Suprapubic skin (tissue), 4 donors: ENCODE measurements at regions not wholly inside any gene's neighbourhood (a gene's known extent, or its start where the extent isn't known, plus 50 kb on each side); places are given as distances from the start of the nearest gene placed in this dataset.

Experiments used
- DNase-seq, 2 donors: peaks; one replicate each; pipeline ENCODE4 v3.0.0-alpha.2; 2019; ENCODE audit warnings: low spot score in 2 of 2
- H3K27ac ChIP-seq: fragments of 200-600 bp; sonication (generic); one replicate; pipeline ENCODE4 v1.5.1; 2019
- H3K27me3 ChIP-seq: fragments of 200-600 bp; sonication (generic); one replicate; pipeline ENCODE4 v1.5.1; 2019
- H3K36me3 ChIP-seq: fragments of 200-600 bp; sonication (generic); one replicate; pipeline ENCODE4 v1.5.1; 2019
- H3K4me1 ChIP-seq: fragments of 200-600 bp; sonication (generic); one replicate; pipeline ENCODE4 v1.5.1; 2019
- H3K4me3 ChIP-seq: fragments of 200-600 bp; sonication (generic); one replicate; pipeline ENCODE4 v1.5.1; 2019; ENCODE audit warnings: mild to moderate bottlenecking
- H3K9me3 ChIP-seq: fragments of 200-600 bp; sonication (generic); one replicate; pipeline ENCODE4 v1.5.1; 2019
- CTCF ChIP-seq, 2 donors: fragments of 200-600 bp in 1 of 2; fragments of 450-650 bp in 1 of 2; sonication (generic) in 1 of 2; IDR thresholded peaks; one replicate each; pipeline ENCODE4 v1.5.1; 2016 to 2019; ENCODE audit warnings: antibody characterized with exemption in 2 of 2, mild to moderate bottlenecking in 1 of 2, moderate library complexity in 1 of 2
- EP300 ChIP-seq: sonication (generic); formaldehyde crosslinking; IDR thresholded peaks from one replicate; pipeline ENCODE4 v1.6.1; 2017; ENCODE audit warnings: antibody characterized with exemption
- POLR2A ChIP-seq, 2 donors: fragments of 450-650 bp; IDR thresholded peaks; one replicate each; pipeline ENCODE4 v1.6.1; 2017; ENCODE audit warnings: antibody characterized with exemption in 2 of 2, mild to moderate bottlenecking in 2 of 2, moderate library complexity in 2 of 2
- POLR2AphosphoS5 ChIP-seq, 3 donors: sonication (generic); formaldehyde crosslinking; IDR thresholded peaks; one replicate each; pipeline ENCODE4 v1.6.1; 2017; ENCODE audit warnings: antibody characterized with exemption in 3 of 3
- WGBS: methylation state at CpG from one replicate; pipeline ENCODE4 v1.1.5; 2018; 5-methylcytosine and 5-hydroxymethylcytosine counted together

DNA sequence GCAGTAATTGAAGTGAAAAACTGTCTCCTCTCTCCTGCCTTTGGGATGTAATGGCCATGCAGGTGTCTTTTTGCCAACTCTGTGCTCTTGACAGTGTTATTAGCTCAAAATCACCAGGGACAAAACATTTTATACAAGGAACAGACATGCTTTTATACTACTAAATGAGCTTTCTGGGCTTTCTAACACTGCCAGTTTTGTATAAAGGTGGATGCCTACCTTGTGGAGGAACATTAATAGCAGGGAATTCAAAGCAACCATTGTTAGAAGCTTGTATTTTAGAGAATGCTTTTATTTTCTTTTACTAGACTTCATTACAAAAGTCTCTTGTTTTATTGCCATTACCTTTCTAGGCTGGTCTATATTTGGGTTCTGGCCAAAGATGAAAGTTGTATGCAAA lies 54.7 kb upstream of the ARSJ start:
- no peak overlapping the region for H3K4me3 ChIP-seq

GRCh38 chr4:114036426-114036825 lies 57.0 kb upstream of the ARSJ start:
- Histone ChIP-seq H3K4me3 (no peak overlapping the region), H3K36me3 (no peaks in the 10 kb centered on the region), H3K9me3 (no peaks in the 10 kb centered on the region), H3K27me3 (no peaks in the 10 kb centered on the region), H3K4me1 (no peaks in the 10 kb centered on the region), H3K27ac (no peak overlapping the region)
- 87% methylated on average over 4 of the region's 4 CpGs for WGBS
- TF ChIP-seq CTCF (IDR thresholded peaks at IDR 0.05) (no peak), POLR2A (IDR thresholded peaks at IDR 0.05) (no peak), EP300 (no peak), POLR2AphosphoS5 (IDR thresholded peaks at IDR 0.05) (no peak)
- no peak for DNase-seq

More for the DNA sequence above, 54.7 kb upstream of the ARSJ start:
- H3K36me3 ChIP-seq = no peaks in the 10 kb centered on the region
- H3K9me3 ChIP-seq = no peaks in the 10 kb centered on the region
- TF ChIP-seq EP300 (no peak), CTCF (IDR thresholded peaks at IDR 0.05) (no peak), POLR2AphosphoS5 (IDR thresholded peaks at IDR 0.05) (no peak), POLR2A (IDR thresholded peaks at IDR 0.05) (no peak)
- H3K27ac ChIP-seq = no peak overlapping the region
- no peaks in the 10 kb centered on the region for H3K27me3 ChIP-seq
- no peak for DNase-seq
- H3K4me1 ChIP-seq = no peaks in the 10 kb centered on the region

DNA sequence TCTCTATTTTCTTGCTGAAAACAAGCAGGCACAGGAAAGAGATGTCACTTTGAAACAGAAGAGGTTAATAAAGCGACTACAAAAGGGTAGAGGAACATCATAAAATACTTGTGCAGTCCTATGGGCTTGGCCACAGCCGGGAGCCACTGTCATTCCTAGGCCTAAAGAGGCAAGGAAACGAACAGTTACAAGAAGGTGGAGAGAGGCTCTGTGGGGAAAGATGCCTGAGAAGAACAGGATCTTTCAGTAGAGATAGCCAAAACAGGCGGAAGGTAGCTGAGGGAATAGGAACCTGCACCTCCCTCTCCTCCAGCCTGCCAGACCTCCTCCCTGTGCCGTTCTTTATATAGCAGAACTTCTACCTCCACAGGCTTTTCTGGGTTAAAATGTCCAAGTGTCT lies 57.4 kb upstream of the ARSJ start:
- Histone ChIP-seq H3K9me3 (no peaks in the 10 kb centered on the region), H3K36me3 (no peaks in the 10 kb centered on the region), H3K27ac (no peak overlapping the region), H3K4me1 (no peaks in the 10 kb centered on the region), H3K27me3 (no peaks in the 10 kb centered on the region), H3K4me3 (no peak overlapping the region)
- DNase-seq = no peak
- WGBS = 87% methylated on average over 5 of the region's 5 CpGs
- no peak for TF ChIP-seq CTCF (IDR thresholded peaks at IDR 0.05)
- no peak for TF ChIP-seq POLR2A (IDR thresholded peaks at IDR 0.05)
- no peak for TF ChIP-seq EP300
- no peak for TF ChIP-seq POLR2AphosphoS5 (IDR thresholded peaks at IDR 0.05)

DNA sequence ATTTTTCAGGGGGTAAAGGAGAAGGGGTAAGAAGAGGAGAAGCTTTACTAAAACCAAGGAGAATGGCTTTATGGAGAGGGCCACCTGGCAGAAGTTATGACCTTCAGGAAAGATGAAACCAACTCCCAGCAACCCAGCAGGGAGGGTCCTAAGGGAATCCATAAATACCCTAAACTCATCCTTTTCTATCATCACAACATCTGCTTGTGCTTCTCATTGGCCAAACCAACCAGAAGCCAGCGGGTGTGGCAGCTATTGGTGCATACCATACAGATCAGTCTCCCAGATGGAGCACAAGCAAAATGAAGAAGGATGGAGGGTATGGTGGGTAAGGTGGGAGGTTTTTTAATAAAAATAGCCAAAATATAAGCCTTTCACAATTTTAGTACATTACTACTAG lies 58.5 kb upstream of the ARSJ start:
- DNase-seq = no peak
- Histone ChIP-seq H3K4me1 (no peaks in the 10 kb centered on the region), H3K27me3 (no peaks in the 10 kb centered on the region), H3K36me3 (no peaks in the 10 kb centered on the region), H3K9me3 (no peaks in the 10 kb centered on the region), H3K4me3 (no peak overlapping the region), H3K27ac (no peak overlapping the region)
- TF ChIP-seq POLR2A (IDR thresholded peaks at IDR 0.05) (no peak), POLR2AphosphoS5 (IDR thresholded peaks at IDR 0.05) (no peak), CTCF (IDR thresholded peaks at IDR 0.05) (no peak), EP300 (no peak)
- 94% methylated on average over 1 of the region's 1 CpG for WGBS

DNA sequence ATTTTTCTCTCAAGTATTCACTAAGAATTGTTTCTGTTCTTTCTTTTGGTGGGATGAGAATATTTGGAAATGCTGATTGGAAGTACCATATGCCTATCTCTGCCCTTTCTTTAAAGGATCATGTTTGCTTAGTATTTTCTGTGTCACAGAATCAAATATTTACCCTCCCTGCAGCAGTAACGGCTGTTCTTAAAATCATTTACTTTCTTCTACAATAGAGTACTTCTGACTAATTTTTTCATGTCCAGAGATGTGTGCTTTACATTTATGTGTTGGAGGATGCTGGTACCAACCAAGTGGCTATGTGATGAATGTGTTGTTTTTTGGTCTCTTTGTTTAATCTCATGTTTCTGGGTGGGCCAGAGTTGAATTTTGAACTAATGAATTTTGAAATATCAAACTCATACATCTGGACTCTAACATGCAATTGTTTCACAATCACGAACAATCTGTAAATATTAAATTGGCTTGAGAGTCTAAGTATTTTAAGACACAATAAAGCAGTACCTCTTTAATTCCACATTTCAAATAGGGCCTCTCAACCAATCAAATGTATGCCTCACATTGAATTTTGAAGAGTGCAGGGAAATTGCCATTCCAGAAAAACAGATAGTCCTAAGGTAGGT lies 59.4 kb upstream of the ARSJ start:
- H3K27me3 ChIP-seq = no peaks in the 10 kb centered on the region
- TF ChIP-seq CTCF (IDR thresholded peaks at IDR 0.05) (no peak), EP300 (no peak), POLR2AphosphoS5 (IDR thresholded peaks at IDR 0.05) (no peak)
- no peak overlapping the region for H3K27ac ChIP-seq
- 76% methylated on average over 2 of the region's 2 CpGs for WGBS
- no peak overlapping the region for H3K4me3 ChIP-seq
- no peaks in the 10 kb centered on the region for H3K9me3 ChIP-seq
- H3K4me1 ChIP-seq = no peaks in the 10 kb centered on the region
- no peak for DNase-seq
- no peaks in the 10 kb centered on the region for H3K36me3 ChIP-seq
